ACHN (cell line): ENCODE measurements at regions not wholly inside any gene's neighbourhood (a gene's known extent, or its start where the extent isn't known, plus 50 kb on each side); places are given as distances from the start of the nearest gene placed in this dataset.

Source experiments
- DNase-seq: peaks from one replicate; pipeline ENCODE4 v3.0.0-alpha.2; 2015
- in situ Hi-C: cut with HindIII; loops from 2 replicates; pipeline ENCODE4 v1.10.0; 2017; ENCODE audit warnings: low sequenced_read_pairs, low pct_ligation_motif_present, low pct_unique_long_range_greater_than_20kb

DNA sequence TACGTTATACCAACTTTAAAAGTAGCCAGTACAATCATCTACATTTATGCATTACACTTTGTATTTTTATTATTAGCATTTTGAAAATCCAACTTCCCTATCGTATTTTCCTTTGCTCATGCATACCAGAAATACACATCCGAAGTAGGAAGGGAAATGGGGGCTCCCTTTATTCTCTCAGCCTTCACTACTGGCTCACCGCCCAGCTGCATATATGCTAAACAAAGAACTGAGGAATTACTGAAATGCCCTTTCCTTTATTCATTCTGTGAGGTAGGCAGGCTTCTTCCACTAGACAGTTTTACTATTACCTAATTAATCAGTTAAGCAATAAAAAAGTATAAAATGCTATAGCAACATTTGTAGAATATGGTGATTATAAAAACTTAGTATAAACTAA, 291.6 kb downstream of the KLF12 start:
- in situ Hi-C loops: no loop called here
- no peak for DNase-seq

DNA sequence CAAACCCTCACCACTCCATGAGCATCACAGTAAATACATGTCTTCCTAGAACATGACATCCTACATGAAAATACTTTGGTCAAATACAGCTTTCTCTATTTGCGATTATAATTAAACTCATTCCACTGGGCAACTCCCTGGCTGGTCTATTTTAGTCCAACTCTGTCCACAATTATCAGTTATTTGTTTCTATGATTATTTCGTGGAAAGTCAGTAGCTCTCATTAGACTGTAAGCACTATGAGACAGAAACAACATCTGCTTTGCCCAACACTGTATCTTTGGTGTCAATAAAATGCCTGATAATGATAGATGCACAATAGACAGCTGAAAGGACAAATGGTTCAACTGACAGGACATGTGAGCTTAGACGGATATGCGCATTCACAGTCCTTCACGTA, 292.0 kb downstream of the KLF12 start:
- in situ Hi-C loops: no loop called here
- DNase-seq: no peak

DNA sequence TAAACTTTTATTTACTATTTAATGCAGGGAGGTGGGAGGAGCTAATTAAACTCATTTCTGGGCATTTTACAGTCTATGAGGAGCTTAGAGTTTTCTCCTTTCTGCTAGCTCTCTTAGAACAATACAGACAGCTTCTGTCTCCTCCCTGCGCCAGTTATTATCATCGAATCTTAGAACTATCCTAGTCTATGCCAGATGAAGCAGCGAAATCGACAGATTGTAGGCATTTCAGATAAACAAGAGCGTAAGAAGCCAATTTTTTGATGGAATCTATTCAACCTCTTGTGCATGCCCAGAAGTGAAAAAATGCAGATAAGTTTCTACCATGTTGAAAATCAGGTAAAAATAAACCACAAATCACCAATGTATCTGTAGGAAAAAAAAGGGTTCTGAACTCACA, 297.1 kb downstream of the KLF12 start:
- in situ Hi-C loops: no loop called here
- no peak for DNase-seq

DNA sequence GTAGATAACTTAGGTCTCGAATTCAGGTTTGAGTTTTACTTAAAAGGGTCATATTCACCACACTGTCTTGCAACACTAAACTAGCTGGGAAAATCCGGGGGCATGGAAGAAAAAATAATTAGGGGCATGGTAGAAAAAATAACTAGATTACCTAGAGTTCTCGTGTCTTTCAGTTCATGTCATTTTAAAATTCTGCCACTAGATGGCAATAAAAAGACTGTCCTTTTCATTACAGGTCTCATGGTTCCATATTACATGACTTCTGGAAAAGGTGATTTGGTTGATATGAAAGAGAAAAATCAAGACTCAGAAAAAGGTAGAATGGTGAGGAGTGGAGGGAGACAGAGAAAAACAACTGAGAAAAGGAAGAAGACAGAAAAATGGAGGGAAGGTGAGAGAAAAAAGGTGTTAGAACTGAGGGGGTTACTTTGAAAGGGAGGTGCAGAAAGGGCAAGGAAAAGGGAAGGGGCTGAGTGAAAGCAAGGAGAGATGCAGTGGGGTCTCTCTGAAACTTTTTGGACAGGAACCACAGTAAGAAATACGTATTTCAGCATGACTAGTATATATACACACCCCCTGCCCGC, 299.0 kb downstream of the KLF12 start:
- in situ Hi-C loops: no loop called here
- DNase-seq: peak; percentile 61

DNA sequence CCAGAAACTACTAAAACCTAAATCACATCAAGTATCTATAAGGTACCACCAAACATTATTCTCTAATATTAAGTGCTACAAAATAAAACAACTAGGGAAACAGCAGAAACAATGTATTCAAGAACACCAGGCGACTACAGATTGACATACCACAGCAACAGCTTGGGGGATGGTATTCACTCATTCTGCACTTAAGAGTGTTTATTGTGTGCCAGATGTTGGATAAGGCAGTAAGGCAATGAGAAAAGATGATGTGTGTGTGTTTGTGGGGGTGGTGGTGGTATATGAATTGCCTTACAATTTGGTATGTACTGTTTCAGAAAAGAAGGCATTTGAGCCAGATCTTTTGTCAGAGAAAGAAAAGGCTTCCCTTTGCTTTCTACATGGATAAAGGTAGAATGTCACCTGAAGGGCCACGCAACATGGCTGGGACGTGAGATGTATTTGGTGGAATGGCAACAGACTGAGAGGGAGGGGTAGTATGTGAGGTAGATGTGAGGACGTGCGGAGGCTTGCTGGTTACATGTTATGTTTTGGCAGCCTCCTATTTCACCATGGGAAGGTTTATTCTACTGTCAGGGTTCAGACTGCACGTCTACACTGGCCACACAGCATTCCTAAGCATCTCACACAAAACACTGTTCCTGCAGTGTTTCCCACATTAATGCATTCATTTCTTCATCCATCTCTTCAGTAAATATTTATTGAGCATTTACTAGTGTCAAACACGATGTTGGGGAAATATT, 300.7 kb downstream of the KLF12 start:
- DNase-seq: no peak
- in situ Hi-C loops: no loop called here

DNA sequence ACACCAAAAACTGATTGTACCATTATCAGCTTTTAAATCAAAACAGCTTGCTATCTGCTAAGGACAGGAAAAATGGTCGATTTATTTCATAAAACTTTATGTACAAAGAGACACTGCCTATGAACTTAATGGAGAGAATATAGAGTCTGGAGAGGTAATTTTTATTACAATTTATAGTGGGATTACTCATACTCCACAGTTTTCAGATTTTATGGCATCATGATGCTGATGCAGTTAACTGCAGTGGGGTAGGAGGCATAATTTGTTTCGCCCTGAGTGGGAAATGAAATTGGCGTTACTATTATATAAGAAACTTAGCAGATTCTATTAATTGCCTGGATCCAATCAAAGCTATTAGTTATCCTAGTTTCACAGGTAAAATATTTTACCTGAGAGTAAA, 301.4 kb downstream of the KLF12 start:
- DNase-seq: no peak
- in situ Hi-C loops: no loop called here

DNA sequence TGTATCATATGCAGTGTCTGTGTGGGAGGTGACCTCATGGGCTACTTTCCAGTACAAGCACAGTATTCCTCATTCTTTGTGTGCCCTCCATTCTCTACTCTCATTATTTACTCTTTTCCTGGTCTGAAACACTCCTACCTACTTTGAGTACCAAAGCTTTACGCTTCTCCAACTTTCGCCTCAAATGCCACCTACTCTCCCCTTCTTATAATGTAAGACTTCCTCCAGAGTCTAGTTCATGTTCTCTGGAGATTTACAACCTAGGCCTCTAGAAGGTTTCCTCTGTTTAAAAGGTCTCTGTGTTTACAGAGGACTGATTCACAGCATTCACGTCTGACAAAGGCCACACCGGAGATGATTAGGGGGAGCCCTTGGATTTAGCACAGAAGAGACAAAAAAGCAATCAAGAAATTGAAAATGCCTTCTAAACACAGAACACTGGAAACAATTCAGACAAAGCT, 302.0 kb downstream of the KLF12 start:
- in situ Hi-C loops: no loop called here
- no peak for DNase-seq

DNA sequence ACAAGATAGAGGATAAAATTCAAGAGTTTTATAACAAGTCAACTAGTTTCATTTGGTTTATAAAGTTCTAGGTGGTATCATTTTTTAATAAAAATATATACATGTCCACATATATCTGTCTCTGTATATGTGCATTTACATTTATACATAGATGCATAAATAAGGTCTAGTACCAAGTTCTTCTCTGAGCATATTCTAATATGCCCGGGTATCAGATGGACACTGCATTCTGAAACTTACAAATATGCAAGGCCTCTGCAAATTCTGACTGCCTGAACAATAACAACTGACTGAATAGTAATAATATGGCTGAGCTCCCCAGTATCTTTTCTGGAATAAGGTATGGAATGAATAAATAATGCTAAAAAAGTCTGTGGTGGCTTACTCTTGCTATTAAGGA, 304.8 kb downstream of the KLF12 start:
- in situ Hi-C loops: no loop called here
- no peak for DNase-seq

DNA sequence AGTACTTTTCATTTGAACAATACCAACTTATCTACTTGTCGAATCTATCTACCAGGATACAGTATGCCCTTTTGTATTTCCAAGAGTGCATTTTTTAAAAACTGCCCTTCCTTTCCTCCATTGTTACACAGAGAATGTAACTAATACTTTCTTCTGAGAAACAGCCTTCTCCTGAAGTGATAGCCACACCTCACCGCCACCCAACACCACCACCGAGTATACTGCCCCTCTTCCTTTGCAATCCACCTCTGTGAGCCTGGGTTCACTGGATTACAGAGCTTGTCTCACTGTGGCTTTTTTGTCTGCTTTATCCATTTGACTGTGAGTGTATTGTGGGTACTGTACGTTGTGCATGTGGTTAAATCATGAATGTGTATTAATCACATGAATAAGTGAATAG, 305.4 kb downstream of the KLF12 start:
- no peak for DNase-seq
- in situ Hi-C loops: no loop called here

DNA sequence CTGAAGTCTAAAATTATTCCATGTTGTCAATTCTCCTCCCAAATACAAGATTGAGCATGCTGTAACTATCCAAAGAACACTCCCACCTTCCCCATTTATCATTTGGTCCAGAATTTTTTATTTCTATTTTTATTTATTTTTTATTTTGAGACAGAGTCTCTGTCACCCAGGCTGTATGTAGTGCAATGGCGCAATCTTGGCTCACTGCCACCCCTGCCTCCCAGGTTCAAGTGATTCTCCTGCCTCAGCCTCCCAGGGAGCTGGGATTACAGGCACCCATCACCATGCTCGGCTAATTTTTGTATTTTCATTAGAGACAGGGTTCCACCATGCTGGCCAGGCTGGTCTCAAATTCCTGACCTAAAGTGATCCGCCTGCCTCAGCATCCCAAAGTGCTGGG, 306.8 kb downstream of the KLF12 start:
- in situ Hi-C loops: no loop called here
- DNase-seq: no peak

DNA sequence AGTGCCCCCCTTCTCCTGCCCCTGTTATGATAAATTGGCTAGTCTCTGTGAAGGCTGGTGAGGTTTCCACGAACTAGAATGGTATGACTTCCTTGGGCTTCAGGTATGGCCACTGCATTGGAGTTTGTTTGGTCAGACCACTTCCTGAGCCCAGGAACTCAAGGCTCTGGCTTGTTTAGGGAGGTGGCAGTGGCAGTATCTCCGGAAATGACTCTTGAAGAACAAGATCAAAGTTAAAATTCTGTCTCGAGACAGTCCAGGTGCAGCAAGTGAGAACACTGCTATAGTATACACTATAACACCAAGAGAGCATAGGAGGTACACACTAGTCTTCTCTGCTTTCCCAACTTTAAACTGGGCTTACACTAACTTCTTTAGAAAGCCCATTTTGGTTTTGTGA, 309.1 kb downstream of the KLF12 start:
- no peak for DNase-seq
- in situ Hi-C loops: no loop called here

DNA sequence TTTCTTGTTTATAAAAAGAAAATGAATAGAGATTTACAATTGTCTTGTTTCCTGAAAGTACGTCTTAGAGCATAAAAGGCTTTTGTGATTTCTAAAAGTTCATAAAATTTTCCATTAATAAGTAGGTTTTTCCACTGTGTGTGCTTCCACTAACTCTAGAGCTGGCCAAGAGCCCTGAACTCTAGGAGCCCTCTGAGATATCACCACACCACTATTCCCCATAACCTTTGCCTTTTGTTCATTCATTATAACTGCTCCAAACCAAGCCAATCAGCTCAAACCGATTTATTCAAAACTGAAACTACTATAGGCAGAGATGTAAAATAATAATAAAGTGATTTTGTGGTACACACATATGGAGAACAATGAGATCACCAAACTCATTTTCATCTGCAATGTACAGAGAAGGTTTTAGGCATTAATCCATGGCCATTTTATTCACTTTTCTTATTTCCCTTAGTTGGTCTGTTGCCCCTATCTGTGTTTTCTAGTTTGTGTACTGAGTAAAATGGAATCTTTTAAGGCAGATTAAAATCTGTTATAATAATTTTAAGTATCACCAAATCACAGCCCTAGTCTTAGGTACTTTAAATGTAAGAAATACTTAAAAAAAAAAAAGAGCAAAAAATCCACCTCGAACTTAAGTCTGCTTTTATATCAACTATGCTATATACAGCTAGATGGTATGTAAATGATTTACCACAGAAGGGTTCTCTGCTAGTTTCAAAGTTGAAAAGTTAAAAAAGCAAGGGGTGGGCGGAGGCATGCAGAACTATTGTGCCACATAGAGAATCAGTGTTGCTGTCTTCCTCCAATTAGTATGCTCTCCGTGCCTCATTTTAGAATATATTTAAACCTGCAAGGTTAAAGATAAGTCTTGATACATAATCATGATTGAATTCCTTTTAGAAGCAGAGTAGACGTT, 311.3 kb downstream of the KLF12 start:
- in situ Hi-C loops: no loop called here
- DNase-seq: no peak

DNA sequence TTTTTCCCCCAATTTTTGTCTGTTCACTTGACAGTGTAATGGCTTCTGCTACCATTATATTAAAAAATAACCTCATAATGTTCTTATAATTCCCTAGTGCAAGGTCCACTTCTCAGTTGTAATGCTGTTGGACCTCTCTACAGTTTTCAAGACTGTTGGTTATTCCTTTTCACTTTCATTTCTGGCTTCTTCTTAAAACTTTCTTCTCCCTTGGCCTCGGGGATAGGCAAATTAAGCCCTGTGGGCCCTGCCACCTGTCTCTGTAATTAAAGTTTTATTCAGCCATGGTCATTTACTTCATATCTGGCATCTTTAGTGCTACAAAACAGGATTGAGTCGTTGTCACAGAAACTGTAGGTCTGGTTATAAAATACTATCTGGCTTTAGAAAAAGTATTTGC, 313.5 kb downstream of the KLF12 start:
- in situ Hi-C loops: no loop called here
- DNase-seq: no peak

DNA sequence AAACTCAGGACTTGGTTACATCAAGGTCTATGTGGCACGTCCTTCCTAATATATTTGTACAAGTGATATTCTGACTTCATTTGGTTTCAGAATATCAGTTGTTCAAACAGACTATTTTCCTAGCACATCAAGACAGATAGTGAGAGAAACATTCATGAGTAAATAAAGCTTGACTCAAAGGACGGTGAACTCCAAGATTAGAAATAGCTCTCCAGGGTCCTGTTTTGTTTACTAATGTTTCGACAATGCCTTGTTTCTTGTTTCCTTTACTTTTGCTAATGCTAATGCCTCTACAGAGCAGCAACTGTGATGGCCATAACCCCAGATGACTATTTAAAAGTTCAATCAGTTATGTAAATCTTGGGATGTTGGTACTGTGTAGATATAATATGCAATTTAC, 313.9 kb downstream of the KLF12 start:
- in situ Hi-C loops: no loop called here
- DNase-seq: no peak

DNA sequence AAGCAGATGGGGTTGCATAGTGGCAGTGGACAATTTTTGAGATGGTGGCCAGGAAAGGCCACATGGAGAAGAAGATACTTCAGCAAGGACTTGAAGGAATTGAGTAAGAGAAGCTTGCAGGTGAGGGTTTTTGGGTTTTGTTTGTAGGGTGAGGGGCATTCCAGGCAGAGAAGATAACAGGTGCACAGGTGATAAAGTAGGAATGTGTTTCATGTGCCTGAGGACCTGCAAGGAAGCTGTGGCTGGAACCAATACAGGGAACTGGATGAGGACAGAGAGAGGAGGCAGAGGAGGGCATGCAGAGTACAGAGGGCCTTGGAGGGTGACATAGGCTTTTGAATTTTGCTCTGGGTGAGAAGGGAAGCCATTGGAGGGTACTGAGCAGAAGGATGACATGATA, 314.5 kb downstream of the KLF12 start:
- no peak for DNase-seq
- in situ Hi-C loops: no loop called here

DNA sequence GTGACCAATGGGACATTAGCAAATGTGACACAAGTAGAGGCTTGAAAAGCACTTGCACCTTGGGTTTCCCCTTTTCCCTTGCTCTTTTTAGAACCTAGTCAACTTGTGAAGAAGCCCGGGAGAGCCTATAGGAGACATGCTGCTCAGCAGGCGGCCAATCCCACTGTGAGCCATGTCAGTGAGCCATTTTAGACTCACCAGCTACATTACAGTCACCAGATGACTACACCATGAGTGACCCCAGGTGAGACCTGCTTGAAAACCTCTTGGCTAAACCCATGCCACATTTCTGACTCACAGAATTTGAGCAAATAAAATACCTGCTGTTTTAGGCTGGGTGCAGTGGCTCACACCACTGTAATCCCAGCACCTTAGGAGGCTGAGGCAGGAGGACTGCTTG, 317.5 kb downstream of the KLF12 start:
- DNase-seq: no peak
- in situ Hi-C loops: no loop called here

DNA sequence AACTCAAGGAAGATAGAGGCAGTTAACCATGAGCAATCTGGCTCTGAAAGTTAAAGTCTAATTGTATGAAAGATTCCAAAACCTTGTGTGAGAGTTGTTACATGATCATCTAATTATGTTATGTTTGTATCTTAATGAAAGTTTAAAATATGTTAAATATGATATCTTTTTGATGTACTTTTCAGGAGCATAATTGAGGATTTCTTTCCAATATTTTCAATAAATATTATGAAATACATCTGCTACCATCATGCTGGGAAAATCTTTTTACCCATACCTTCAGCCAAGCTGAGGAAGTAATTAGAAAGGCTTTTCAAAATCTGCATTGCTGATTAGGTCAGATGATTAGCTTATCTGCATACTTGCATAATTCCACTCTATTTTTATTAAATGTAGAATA, 318.4 kb downstream of the KLF12 start:
- in situ Hi-C loops: no loop called here
- DNase-seq: no peak

DNA sequence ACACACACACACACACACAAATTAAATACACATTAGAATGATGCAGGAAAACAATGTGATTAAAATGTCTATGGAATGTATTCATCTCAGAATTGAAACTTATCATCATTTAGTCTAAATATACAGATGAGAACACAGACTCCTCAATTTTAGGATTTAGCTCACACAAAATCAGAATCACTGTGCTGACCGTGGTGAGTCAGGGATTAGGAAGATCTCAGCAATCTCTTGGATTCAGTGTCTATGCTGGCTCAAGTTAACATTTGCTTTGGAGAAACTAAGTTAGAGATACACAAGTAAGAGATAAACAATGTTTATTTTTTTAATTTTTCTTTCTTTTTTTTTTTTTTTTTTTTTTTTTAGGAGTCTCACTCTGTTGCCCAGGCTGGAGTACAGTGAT, 323.6 kb downstream of the KLF12 start:
- in situ Hi-C loops: no loop called here
- no peak for DNase-seq

DNA sequence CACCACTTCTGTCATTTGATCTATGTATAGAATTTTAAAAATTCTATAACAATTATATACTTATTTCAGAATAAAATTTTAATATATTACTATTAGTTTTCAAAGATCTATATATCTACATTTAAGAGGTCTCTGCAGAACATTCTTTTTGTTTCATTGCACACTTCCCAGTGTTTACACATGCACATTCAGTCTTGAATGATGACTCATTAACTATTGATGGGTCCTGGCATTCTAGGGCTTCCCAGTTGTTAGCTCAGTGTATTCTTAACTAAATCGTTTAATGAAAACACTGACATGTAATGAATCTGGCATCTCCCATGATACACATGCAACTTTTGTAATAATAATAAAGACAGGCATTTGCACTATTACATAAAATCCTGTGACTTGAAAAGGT, 324.6 kb downstream of the KLF12 start:
- in situ Hi-C loops: no loop called here
- DNase-seq: peak; percentile 4

DNA sequence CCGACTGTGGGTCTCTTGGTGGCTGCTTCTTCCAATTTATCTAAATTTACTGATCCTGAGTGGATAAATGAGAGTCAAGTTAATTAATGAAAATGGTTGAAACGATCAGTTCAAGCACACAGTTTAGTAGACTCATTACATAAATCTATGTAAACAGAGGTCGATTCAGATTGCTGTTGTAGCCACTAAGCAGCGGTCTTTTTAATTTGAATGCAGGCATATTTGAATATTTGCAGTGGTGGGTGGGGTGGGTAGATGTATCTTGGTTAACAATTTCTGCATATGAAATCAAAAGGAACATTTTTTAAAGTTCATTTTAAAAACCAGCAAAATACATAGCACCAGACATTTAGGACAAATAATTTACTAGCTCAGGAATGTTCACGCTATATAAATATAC, 325.9 kb downstream of the KLF12 start:
- in situ Hi-C loops: no loop called here
- no peak for DNase-seq
